IMR-90 (cell line): ENCODE measurements at regions not wholly inside any gene's neighbourhood (a gene's known extent, or its start where the extent isn't known, plus 50 kb on each side); places are given as distances from the start of the nearest gene placed in this dataset.
A peak's percentile ranks its signal among the peaks of the same experiment; 100 is the strongest.

Experiments used
- ATAC-seq: fragments of 200-7000 bp; cut with Tn5 transposase; 2 replicates; pipeline ENCODE4 v1.9.1; 2020; ENCODE audit warnings: low read depth, mild to moderate bottlenecking, moderate library complexity
- BruUV-seq: library from RNA; stranded (reverse); fragments of 400-500 nt; replicated peaks from 2 replicates; lab custom pipeline; 2021; lab: Mats Ljungman, UMichigan
- CTCF ChIA-PET: fragments of 300-600 bp; formaldehyde crosslinking; extraction: SDS; loops from one replicate; lab custom pipeline; 2021; ENCODE audit warnings: antibody characterized with exemption; lab: Yijun Ruan, JAX
- POLR2A ChIA-PET: fragments of 300-600 bp; sonication (Branson Sonifier 250); formaldehyde crosslinking; loops from one replicate; lab custom pipeline; 2022; ENCODE audit warnings: antibody characterized with exemption; ENCODE audit not compliant: unreplicated experiment; lab: Charles Lee
- DNase-seq: peaks from one replicate; pipeline ENCODE4 v3.0.0; 2013
- H2AFZ ChIP-seq: replicated peaks from 2 replicates; pipeline ENCODE3; 2013; ENCODE audit warnings: low read length, mild to moderate bottlenecking; ENCODE audit not compliant: poor library complexity
- H2AK5ac ChIP-seq: 2 replicates; pipeline ENCODE4 v1.6.1; 2013; ENCODE audit warnings: low read depth, low read length, inconsistent platforms
- H2AK9ac ChIP-seq: replicated peaks from 2 replicates; pipeline ENCODE3; 2013; ENCODE audit warnings: mild to moderate bottlenecking, low read depth, low read length, moderate library complexity; ENCODE audit not compliant: poor library complexity
- H2BK120ac ChIP-seq: 2 replicates; pipeline ENCODE4 v1.6.1; 2013; ENCODE audit warnings: low read depth, low read length, inconsistent platforms
- H2BK15ac ChIP-seq: 3 replicates; pipeline ENCODE4 v1.6.1; 2013; ENCODE audit warnings: low read depth, low read length, inconsistent platforms
- H2BK20ac ChIP-seq: 2 replicates; pipeline ENCODE4 v1.6.1; 2013; ENCODE audit warnings: low read depth, mild to moderate bottlenecking, inconsistent platforms, low read length, moderate library complexity
- H2BK5ac ChIP-seq: 2 replicates; pipeline ENCODE4 v1.6.1; 2013; ENCODE audit warnings: mild to moderate bottlenecking, low read depth, low read length, inconsistent platforms; ENCODE audit not compliant: poor library complexity, severe bottlenecking
- H3K14ac ChIP-seq: replicated peaks from 2 replicates; pipeline ENCODE4 v1.6.1; 2013; ENCODE audit warnings: low read depth, low read length, inconsistent platforms
- H3K18ac ChIP-seq: 2 replicates; pipeline ENCODE4 v1.6.1; 2013; ENCODE audit warnings: low read depth, low read length, control low read depth
- H3K23ac ChIP-seq: 2 replicates; pipeline ENCODE4 v1.6.1; 2013; ENCODE audit warnings: low read depth, low read length, inconsistent platforms
- H3K27ac ChIP-seq: 2 replicates; pipeline ENCODE4 v1.5.1; 2013; ENCODE audit warnings: mild to moderate bottlenecking, control low read depth, low read length; ENCODE audit not compliant: insufficient read depth
- H3K27me3 ChIP-seq: 2 replicates; pipeline ENCODE4 v1.6.1; 2013; ENCODE audit warnings: low read length; ENCODE audit not compliant: control insufficient read depth, insufficient read depth
- H3K36me3 ChIP-seq: 2 replicates; pipeline ENCODE4 v1.6.1; 2013; ENCODE audit warnings: low read length, mixed read lengths; ENCODE audit not compliant: control insufficient read depth, insufficient read depth
- H3K4ac ChIP-seq: 2 replicates; pipeline ENCODE4 v1.6.1; 2013; ENCODE audit warnings: low read depth, low read length, inconsistent platforms
- H3K4me1 ChIP-seq: 2 replicates; pipeline ENCODE4 v1.6.1; 2013; ENCODE audit warnings: low read length, mixed read lengths; ENCODE audit not compliant: control insufficient read depth, insufficient read depth
- H3K4me2 ChIP-seq: 2 replicates; pipeline ENCODE4 v1.6.1; 2013; ENCODE audit warnings: low read depth, mild to moderate bottlenecking, control low read depth, low read length, moderate library complexity
- H3K4me3 ChIP-seq: 2 replicates; pipeline ENCODE4 v1.5.1; 2013; ENCODE audit warnings: low read depth, mild to moderate bottlenecking, control low read depth, low read length, moderate library complexity; ENCODE audit not compliant: insufficient read depth
- H3K56ac ChIP-seq: 2 replicates; pipeline ENCODE4 v1.6.1; 2013; ENCODE audit warnings: low read length, inconsistent platforms; ENCODE audit not compliant: insufficient read depth; ENCODE audit errors: extremely low read depth
- H3K79me1 ChIP-seq, 2 experiments: 2 replicates each; pipeline ENCODE4 v1.6.1; 2013; ENCODE audit warnings: low read length in 2 of 2, inconsistent platforms in 1 of 2, low read depth in 1 of 2
- H3K9ac ChIP-seq: 2 replicates; pipeline ENCODE4 v1.6.1; 2013; ENCODE audit warnings: low read depth, low read length, control low read depth
- H3K9me1 ChIP-seq: 2 replicates; pipeline ENCODE4 v1.6.1; 2013; ENCODE audit warnings: low read length, inconsistent platforms; ENCODE audit not compliant: insufficient read depth
- H3K9me3 ChIP-seq: 2 replicates; pipeline ENCODE4 v1.6.1; 2013; ENCODE audit warnings: low read length; ENCODE audit not compliant: control insufficient read depth, insufficient read depth
- H4K20me1 ChIP-seq: 2 replicates; pipeline ENCODE4 v1.6.1; 2013; ENCODE audit warnings: low read length, inconsistent platforms; ENCODE audit not compliant: insufficient read depth
- H4K5ac ChIP-seq: 2 replicates; pipeline ENCODE4 v1.6.1; 2013; ENCODE audit warnings: mild to moderate bottlenecking, low read depth, low read length, control low read depth
- H4K8ac ChIP-seq, 2 experiments: 2 replicates each; pipeline ENCODE4 v1.6.1; 2013; ENCODE audit warnings: low read depth in 2 of 2, low read length in 2 of 2, control low read depth in 1 of 2, inconsistent platforms in 1 of 2
- H4K91ac ChIP-seq: 2 replicates; pipeline ENCODE4 v1.6.1; 2013; ENCODE audit warnings: low read depth, low read length, inconsistent platforms; ENCODE audit not compliant: insufficient read depth
- BHLHE40 ChIP-seq: fragments of 150-350 bp; IDR thresholded peaks from 2 replicates; pipeline ENCODE4 v1.6.1; 2016; ENCODE audit warnings: mild to moderate bottlenecking, low read depth, low read length
- CEBPB ChIP-seq: IDR thresholded peaks from 2 replicates; pipeline ENCODE4 v1.6.1; 2012; ENCODE audit warnings: low read depth, low read length, improper control_type of control experiment
- CHD1 ChIP-seq: IDR thresholded peaks from 2 replicates; pipeline ENCODE4 v1.6.1; 2012; ENCODE audit warnings: low read depth, low read length, improper control_type of control experiment
- FOS ChIP-seq: fragments of 150-350 bp; IDR thresholded peaks from 2 replicates; pipeline ENCODE4 v1.6.1; 2016; ENCODE audit warnings: low read depth, low read length
- MAFK ChIP-seq: IDR thresholded peaks from 2 replicates; pipeline ENCODE4 v1.6.1; 2012; ENCODE audit warnings: low read depth, low read length, improper control_type of control experiment
- MAZ ChIP-seq: IDR thresholded peaks from 2 replicates; pipeline ENCODE4 v1.6.1; 2012; ENCODE audit warnings: low read depth, mild to moderate bottlenecking, low read length, improper control_type of control experiment, moderate library complexity, borderline replicate concordance
- NFE2L2 ChIP-seq: fragments of 150-350 bp; IDR thresholded peaks from 2 replicates; pipeline ENCODE4 v1.6.1; 2016; ENCODE audit warnings: low read depth, mild to moderate bottlenecking, low read length
- POLR2A ChIP-seq: IDR thresholded peaks from 2 replicates; pipeline ENCODE4 v1.6.1; 2012; ENCODE audit warnings: mild to moderate bottlenecking, low read depth, low read length
- RAD21 ChIP-seq: IDR thresholded peaks from 2 replicates; pipeline ENCODE4 v1.6.1; 2012; ENCODE audit warnings: low read length, improper control_type of control experiment
- RCOR1 ChIP-seq: IDR thresholded peaks from 2 replicates; pipeline ENCODE4 v1.6.1; 2012; ENCODE audit warnings: mild to moderate bottlenecking, low read length, improper control_type of control experiment; ENCODE audit not compliant: insufficient replicate concordance
- RFX5 ChIP-seq: IDR thresholded peaks from 2 replicates; pipeline ENCODE4 v1.8.0; 2012; ENCODE audit warnings: low read depth, mild to moderate bottlenecking, low read length, moderate library complexity
- SMC3 ChIP-seq: fragments of 150-350 bp; IDR thresholded peaks from 2 replicates; pipeline ENCODE4 v1.6.1; 2016; ENCODE audit warnings: low read depth, mild to moderate bottlenecking, antibody characterized with exemption, low read length, moderate library complexity
- WGBS, 2 experiments: methylation state at CpG; one replicate each; pipeline versions ENCODE4 v1.1.5 to v1.1.7; 2013; ENCODE audit warnings: missing lambda C conversion rate in 2 of 2; ENCODE audit not compliant: insufficient read length in 1 of 2; ENCODE audit errors: extremely low coverage in 2 of 2; 5-methylcytosine and 5-hydroxymethylcytosine counted together
- dilution Hi-C: fragments of 300-500 bp; cut with HindIII; formaldehyde crosslinking; loops from one replicate; pipeline ENCODE4 v1.14.3; 2018; ENCODE audit warnings: low sequenced_read_pairs; ENCODE audit not compliant: unreplicated experiment
- in situ Hi-C: fragments of 300-500 bp; cut with MboI; formaldehyde crosslinking; loops from 3 replicates; pipeline ENCODE4 v1.14.3; 2019; ENCODE audit warnings: low sequenced_read_pairs, inconsistent platforms, mixed read lengths
- intact Hi-C: fragments of 100-400 bp; cut with micrococcal nuclease; formaldehyde crosslinking; loops from 2 replicates; pipeline ENCODE4 v1.10.0; 2022
- TF ChIP-seq, protein P1 (sequence below): fragments of 150-350 bp; IDR thresholded peaks from 2 replicates; pipeline ENCODE4 v1.6.1; 2016; ENCODE audit warnings: low read depth, mild to moderate bottlenecking, low read length, moderate library complexity, borderline replicate concordance
- TF ChIP-seq, protein P2 (sequence below): conservative IDR thresholded peaks from 2 replicates; pipeline ENCODE4 v1.5.1; 2012; ENCODE audit warnings: mild to moderate bottlenecking, low read depth, low read length, improper control_type of control experiment
- TF ChIP-seq, protein P3 (sequence below): fragments of 150-350 bp; IDR thresholded peaks from 2 replicates; pipeline ENCODE4 v1.6.1; 2017; ENCODE audit warnings: mild to moderate bottlenecking, antibody characterized with exemption, low read length, low read depth

DNA sequence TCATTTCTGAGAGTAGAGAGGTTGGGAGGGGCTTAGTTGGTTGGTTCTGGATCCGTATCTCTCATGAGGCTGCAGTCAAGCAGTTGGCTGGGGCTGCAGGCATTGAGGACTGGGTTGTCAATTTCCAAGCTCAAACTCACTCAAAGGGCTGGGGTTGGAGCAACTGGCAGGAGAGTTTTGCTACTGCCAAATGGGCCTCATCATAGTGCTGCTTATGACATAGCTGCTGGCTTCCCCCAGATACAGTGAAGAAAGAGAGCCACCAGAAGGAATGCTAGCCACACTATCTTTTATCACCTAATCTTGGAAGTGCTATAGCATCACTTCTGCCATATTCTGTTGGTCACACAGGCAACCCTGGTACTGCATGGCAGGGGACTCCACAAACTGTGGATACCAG, 363.5 kb upstream of the USP24 start:
- no peak overlapping the region for H2BK20ac ChIP-seq
- no peaks in the 10 kb centered on the region for H3K27me3 ChIP-seq
- peaks cover 9% of the 10 kb centered on the region; the same call in 1 of the 2 replicates for H3K9me1 ChIP-seq
- no peak overlapping the region for H3K4me2 ChIP-seq
- ChIA-PET CTCF (interaction anchor here (0.6 to 0.8 kb wide), 2 partner anchors 138 to 393 kb away, joined by 3 read pairs; no protein-coding TSS in a partner anchor), POLR2A (no interaction called here)
- dilution Hi-C loops (no loop called here), in situ Hi-C loops (no loop called here), intact Hi-C loops (no loop called here)
- peaks cover 8% of the 10 kb centered on the region for H3K4me1 ChIP-seq
- H3K23ac ChIP-seq: no peak overlapping the region
- no peak overlapping the region for H3K18ac ChIP-seq
- no peaks in the 10 kb centered on the region for H3K9me3 ChIP-seq
- H2AK9ac ChIP-seq: no peak overlapping the region
- TF ChIP-seq, protein P1, sequence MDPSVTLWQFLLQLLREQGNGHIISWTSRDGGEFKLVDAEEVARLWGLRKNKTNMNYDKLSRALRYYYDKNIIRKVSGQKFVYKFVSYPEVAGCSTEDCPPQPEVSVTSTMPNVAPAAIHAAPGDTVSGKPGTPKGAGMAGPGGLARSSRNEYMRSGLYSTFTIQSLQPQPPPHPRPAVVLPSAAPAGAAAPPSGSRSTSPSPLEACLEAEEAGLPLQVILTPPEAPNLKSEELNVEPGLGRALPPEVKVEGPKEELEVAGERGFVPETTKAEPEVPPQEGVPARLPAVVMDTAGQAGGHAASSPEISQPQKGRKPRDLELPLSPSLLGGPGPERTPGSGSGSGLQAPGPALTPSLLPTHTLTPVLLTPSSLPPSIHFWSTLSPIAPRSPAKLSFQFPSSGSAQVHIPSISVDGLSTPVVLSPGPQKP: no peak
- TF ChIP-seq RAD21 (no peak), RCOR1 (no peak), CHD1 (no peak), POLR2A (no peak), FOS (no peak), SMC3 (no peak), RFX5 (no peak), NFE2L2 (no peak), MAZ (no peak), MAFK (no peak), CEBPB (no peak), BHLHE40 (no peak)
- TF ChIP-seq, protein P2, sequence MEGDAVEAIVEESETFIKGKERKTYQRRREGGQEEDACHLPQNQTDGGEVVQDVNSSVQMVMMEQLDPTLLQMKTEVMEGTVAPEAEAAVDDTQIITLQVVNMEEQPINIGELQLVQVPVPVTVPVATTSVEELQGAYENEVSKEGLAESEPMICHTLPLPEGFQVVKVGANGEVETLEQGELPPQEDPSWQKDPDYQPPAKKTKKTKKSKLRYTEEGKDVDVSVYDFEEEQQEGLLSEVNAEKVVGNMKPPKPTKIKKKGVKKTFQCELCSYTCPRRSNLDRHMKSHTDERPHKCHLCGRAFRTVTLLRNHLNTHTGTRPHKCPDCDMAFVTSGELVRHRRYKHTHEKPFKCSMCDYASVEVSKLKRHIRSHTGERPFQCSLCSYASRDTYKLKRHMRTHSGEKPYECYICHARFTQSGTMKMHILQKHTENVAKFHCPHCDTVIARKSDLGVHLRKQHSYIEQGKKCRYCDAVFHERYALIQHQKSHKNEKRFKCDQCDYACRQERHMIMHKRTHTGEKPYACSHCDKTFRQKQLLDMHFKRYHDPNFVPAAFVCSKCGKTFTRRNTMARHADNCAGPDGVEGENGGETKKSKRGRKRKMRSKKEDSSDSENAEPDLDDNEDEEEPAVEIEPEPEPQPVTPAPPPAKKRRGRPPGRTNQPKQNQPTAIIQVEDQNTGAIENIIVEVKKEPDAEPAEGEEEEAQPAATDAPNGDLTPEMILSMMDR: no peak
- TF ChIP-seq, protein P3, sequence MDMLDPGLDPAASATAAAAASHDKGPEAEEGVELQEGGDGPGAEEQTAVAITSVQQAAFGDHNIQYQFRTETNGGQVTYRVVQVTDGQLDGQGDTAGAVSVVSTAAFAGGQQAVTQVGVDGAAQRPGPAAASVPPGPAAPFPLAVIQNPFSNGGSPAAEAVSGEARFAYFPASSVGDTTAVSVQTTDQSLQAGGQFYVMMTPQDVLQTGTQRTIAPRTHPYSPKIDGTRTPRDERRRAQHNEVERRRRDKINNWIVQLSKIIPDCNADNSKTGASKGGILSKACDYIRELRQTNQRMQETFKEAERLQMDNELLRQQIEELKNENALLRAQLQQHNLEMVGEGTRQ: no peak
- H3K27ac ChIP-seq: no peak overlapping the region
- H2BK15ac ChIP-seq: no peak overlapping the region; the same call in 2 of the 3 replicates
- peak overlapping the region; percentile 73; the same call in 1 of the 2 replicates for H2AK5ac ChIP-seq
- ATAC-seq: no peak
- H3K4ac ChIP-seq: no peak overlapping the region
- H3K14ac ChIP-seq: no peak overlapping the region
- no peak overlapping the region for H4K5ac ChIP-seq
- H3K9ac ChIP-seq: no peak overlapping the region
- no peaks in the 10 kb centered on the region for H4K20me1 ChIP-seq
- no peak overlapping the region for H3K4me3 ChIP-seq
- H2AFZ ChIP-seq: no peak overlapping the region
- no TSS peak for BruUV-seq
- H4K91ac ChIP-seq: no peak overlapping the region
- WGBS, 2 experiments: no CpG with 5 or more reads among the region's 1 CpG
- no peak overlapping the region for H2BK120ac ChIP-seq
- no peak overlapping the region for H2BK5ac ChIP-seq
- 0 out of 4 replicates have a peak overlapping the region, but pooled peaks of 1 of the 2 experiments have one; percentile 13 for H4K8ac ChIP-seq
- no peak for DNase-seq
- H3K36me3 ChIP-seq: no peaks in the 10 kb centered on the region
- no peaks in the 10 kb centered on the region for H3K79me1 ChIP-seq
- no peak overlapping the region for H3K56ac ChIP-seq
